ENCODE measurements at regions not wholly inside any gene's neighbourhood (a gene's known extent, or its start where the extent isn't known, plus 50 kb on each side); places are given as distances from the start of the nearest gene placed in this dataset.

GRCh38 chr3:194775731-194776130 is 90.0 kb downstream of the FAM43A start:
- H3K4me3 ChIP-seq (replicated peaks; ENCODE audit: low read depth, low read length) = no peak overlapping the region
- TF ChIP-seq CTCF (IDR thresholded peaks at IDR 0.05; ENCODE audit: low read length, missing control alignments) = no peak
- no peak for DNase-seq (ENCODE audit: low read depth)

GRCh38 chr3:194777729-194778128 is 92.0 kb downstream of the FAM43A start:
- no peak for DNase-seq (ENCODE audit: low read depth)
- H3K4me3 ChIP-seq (replicated peaks; ENCODE audit: low read depth, low read length) = no peak overlapping the region
- TF ChIP-seq CTCF (IDR thresholded peaks at IDR 0.05; ENCODE audit: low read length, missing control alignments) = no peak

GRCh38 chr3:194779729-194780224 is 94.1 kb downstream of the FAM43A start:
- no peak for TF ChIP-seq CTCF (IDR thresholded peaks at IDR 0.05; ENCODE audit: low read length, missing control alignments)
- H3K4me3 ChIP-seq (replicated peaks; ENCODE audit: low read depth, low read length) = no peak overlapping the region
- no peak for DNase-seq (ENCODE audit: low read depth)

GRCh38 chr3:194780706-194781105 is 95.0 kb downstream of the FAM43A start:
- DNase-seq (ENCODE audit: low read depth) = no peak
- TF ChIP-seq CTCF (IDR thresholded peaks at IDR 0.05; ENCODE audit: low read length, missing control alignments) = no peak
- H3K4me3 ChIP-seq (replicated peaks; ENCODE audit: low read depth, low read length) = no peak overlapping the region

GRCh38 chr3:194781617-194782016 is 95.9 kb downstream of the FAM43A start:
- no peak overlapping the region for H3K4me3 ChIP-seq (replicated peaks; ENCODE audit: low read depth, low read length)
- TF ChIP-seq CTCF (IDR thresholded peaks at IDR 0.05; ENCODE audit: low read length, missing control alignments) = no peak
- no peak for DNase-seq (ENCODE audit: low read depth)

GRCh38 chr3:194782698-194783404 is 97.2 kb downstream of the FAM43A start:
- TF ChIP-seq CTCF (IDR thresholded peaks at IDR 0.05; ENCODE audit: low read length, missing control alignments) = no peak
- H3K4me3 ChIP-seq (replicated peaks; ENCODE audit: low read depth, low read length) = no peak overlapping the region
- DNase-seq (ENCODE audit: low read depth) = no peak

- DNase-seq (ENCODE audit: low read depth) = no peak
- no peak for TF ChIP-seq CTCF (IDR thresholded peaks at IDR 0.05; ENCODE audit: low read length, missing control alignments)
These were observed 98.7 kb downstream of the FAM43A start for GRCh38 chr3:194784361-194784760.

More at GRCh38 chr3:194784361-194784760, 98.7 kb downstream of the FAM43A start:
- no peak overlapping the region for H3K4me3 ChIP-seq (replicated peaks; ENCODE audit: low read depth, low read length)

Measured in fibroblast of pulmonary artery (primary cell).